ENCODE measurements at regions not wholly inside any gene's neighbourhood (a gene's known extent, or its start where the extent isn't known, plus 50 kb on each side); places are given as distances from the start of the nearest gene placed in this dataset.
"Not testable (repeated sequence)": the region's sequence is repeated elsewhere in the genome, so short reads cannot be mapped to it uniquely, and the experiment has no call there.

- no peak for DNase-seq (ENCODE audit: low read depth)
These were observed 117.7 kb downstream of the PCDH7 start for GRCh38 chr4:30837861-30838260.

- DNase-seq (ENCODE audit: low read depth), result no peak
These were observed 118.2 kb downstream of the PCDH7 start for GRCh38 chr4:30838331-30838730.

- DNase-seq (ENCODE audit: low read depth), result no peak
These were observed 119.7 kb downstream of the PCDH7 start for GRCh38 chr4:30839583-30840520.

- no peak for DNase-seq (ENCODE audit: low read depth)
These were observed 120.4 kb downstream of the PCDH7 start for GRCh38 chr4:30840571-30840970.

GRCh38 chr4:30842142-30842541 is 122.0 kb downstream of the PCDH7 start:
- no peak for DNase-seq (ENCODE audit: low read depth)

- no peak for DNase-seq (ENCODE audit: low read depth)
These were observed 122.5 kb downstream of the PCDH7 start for GRCh38 chr4:30842689-30843088.

GRCh38 chr4:30844861-30845582 is 124.9 kb downstream of the PCDH7 start:
- DNase-seq (ENCODE audit: low read depth), result no peak

- DNase-seq (ENCODE audit: low read depth), result no peak
These were observed 127.0 kb downstream of the PCDH7 start for GRCh38 chr4:30847167-30847566.

- no peak for DNase-seq (ENCODE audit: low read depth)
These were observed 127.8 kb downstream of the PCDH7 start for GRCh38 chr4:30847958-30848357.

- DNase-seq (ENCODE audit: low read depth), result no peak
These were observed 134.4 kb downstream of the PCDH7 start for GRCh38 chr4:30854531-30854930.

GRCh38 chr4:30855232-30855631 is 135.1 kb downstream of the PCDH7 start:
- DNase-seq (ENCODE audit: low read depth), result no peak

GRCh38 chr4:30856795-30857564 is 136.8 kb downstream of the PCDH7 start:
- DNase-seq (ENCODE audit: low read depth), result no peak

GRCh38 chr4:30860978-30861377 is 140.8 kb downstream of the PCDH7 start:
- DNase-seq (ENCODE audit: low read depth), result no peak

GRCh38 chr4:30862196-30862595 is 142.0 kb downstream of the PCDH7 start:
- no peak for DNase-seq (ENCODE audit: low read depth)

GRCh38 chr4:30863021-30863420 is 142.9 kb downstream of the PCDH7 start:
- DNase-seq (ENCODE audit: low read depth), result peak; percentile 71

- DNase-seq (ENCODE audit: low read depth), result no peak
These were observed 145.5 kb downstream of the PCDH7 start for GRCh38 chr4:30865691-30866090.

- DNase-seq (ENCODE audit: low read depth), result no peak
These were observed 146.2 kb downstream of the PCDH7 start for GRCh38 chr4:30866346-30866745.

GRCh38 chr4:30866907-30867306 is 146.7 kb downstream of the PCDH7 start:
- DNase-seq (ENCODE audit: low read depth), result no peak

- no peak for DNase-seq (ENCODE audit: low read depth)
These were observed 147.3 kb downstream of the PCDH7 start for GRCh38 chr4:30867427-30867826.

GRCh38 chr4:30868111-30868895 is 148.1 kb downstream of the PCDH7 start:
- DNase-seq (ENCODE audit: low read depth), result no peak

GRCh38 chr4:30869387-30869786 is 149.2 kb downstream of the PCDH7 start:
- DNase-seq (ENCODE audit: low read depth), result not testable (repeated sequence)

- DNase-seq (ENCODE audit: low read depth), result no peak
These were observed 150.3 kb downstream of the PCDH7 start for GRCh38 chr4:30870513-30870912.

Measured in HS-5 (cell line).